ENCODE measurements at regions not wholly inside any gene's neighbourhood (a gene's known extent, or its start where the extent isn't known, plus 50 kb on each side); places are given as distances from the start of the nearest gene placed in this dataset.

DNA sequence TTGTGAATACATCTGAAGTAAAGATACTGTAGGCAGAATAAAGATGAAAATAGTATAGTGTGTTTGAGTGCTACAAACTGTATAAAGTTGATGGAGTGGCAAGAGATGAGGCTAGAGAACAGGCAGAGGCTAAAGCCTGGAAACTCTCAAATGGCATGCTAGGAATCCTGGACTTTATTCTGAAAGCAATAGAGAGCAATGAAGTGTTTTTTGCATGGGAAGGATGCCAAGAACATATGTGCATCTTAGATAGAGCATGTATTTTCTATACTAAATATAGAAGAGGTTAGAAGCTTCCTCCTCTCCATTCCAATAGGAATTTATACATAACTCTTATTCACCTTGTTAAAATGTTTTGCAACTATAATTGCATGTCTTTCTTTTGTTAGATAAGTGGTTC is 86.3 kb upstream of the TMTC2 start:
- TF ChIP-seq, protein P1, sequence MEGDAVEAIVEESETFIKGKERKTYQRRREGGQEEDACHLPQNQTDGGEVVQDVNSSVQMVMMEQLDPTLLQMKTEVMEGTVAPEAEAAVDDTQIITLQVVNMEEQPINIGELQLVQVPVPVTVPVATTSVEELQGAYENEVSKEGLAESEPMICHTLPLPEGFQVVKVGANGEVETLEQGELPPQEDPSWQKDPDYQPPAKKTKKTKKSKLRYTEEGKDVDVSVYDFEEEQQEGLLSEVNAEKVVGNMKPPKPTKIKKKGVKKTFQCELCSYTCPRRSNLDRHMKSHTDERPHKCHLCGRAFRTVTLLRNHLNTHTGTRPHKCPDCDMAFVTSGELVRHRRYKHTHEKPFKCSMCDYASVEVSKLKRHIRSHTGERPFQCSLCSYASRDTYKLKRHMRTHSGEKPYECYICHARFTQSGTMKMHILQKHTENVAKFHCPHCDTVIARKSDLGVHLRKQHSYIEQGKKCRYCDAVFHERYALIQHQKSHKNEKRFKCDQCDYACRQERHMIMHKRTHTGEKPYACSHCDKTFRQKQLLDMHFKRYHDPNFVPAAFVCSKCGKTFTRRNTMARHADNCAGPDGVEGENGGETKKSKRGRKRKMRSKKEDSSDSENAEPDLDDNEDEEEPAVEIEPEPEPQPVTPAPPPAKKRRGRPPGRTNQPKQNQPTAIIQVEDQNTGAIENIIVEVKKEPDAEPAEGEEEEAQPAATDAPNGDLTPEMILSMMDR (IDR thresholded peaks at IDR 0.05): no peak
- no peak for TF ChIP-seq POLR2A (IDR thresholded peaks at IDR 0.05)

Data from thyroid gland (tissue), 4 donors.